ENCODE measurements at regions not wholly inside any gene's neighbourhood (a gene's known extent, or its start where the extent isn't known, plus 50 kb on each side); places are given as distances from the start of the nearest gene placed in this dataset.

GRCh38 chr18:34976123-34976522 is 65.1 kb upstream of the MAPRE2 start (continued):
- TF ChIP-seq TSHZ2 (CRISPR knock-in tag; IDR thresholded peaks at IDR 0.05), result no peak
- TF ChIP-seq ZC3H10 (CRISPR knock-in tag; IDR thresholded peaks at IDR 0.05), result no peak
- TF ChIP-seq TOX (CRISPR knock-in tag; IDR thresholded peaks at IDR 0.05; ENCODE audit: borderline replicate concordance), result no peak

- TF ChIP-seq ZC3H10 (CRISPR knock-in tag; IDR thresholded peaks at IDR 0.05) (no peak), CSRNP3 (CRISPR knock-in tag; IDR thresholded peaks at IDR 0.05) (no peak), TCF4 (CRISPR knock-in tag; IDR thresholded peaks at IDR 0.05; ENCODE audit: borderline replicate concordance) (no peak), TSHZ2 (CRISPR knock-in tag; IDR thresholded peaks at IDR 0.05) (no peak), RARB (CRISPR knock-in tag; IDR thresholded peaks at IDR 0.05) (no peak), PATZ1 (CRISPR knock-in tag; IDR thresholded peaks at IDR 0.05; ENCODE audit: borderline replicate concordance) (no peak), GLIS3 (CRISPR knock-in tag; IDR thresholded peaks at IDR 0.05) (no peak), POU6F1 (CRISPR knock-in tag; IDR thresholded peaks at IDR 0.05; ENCODE audit: borderline replicate concordance, low read depth) (no peak)
- no peak for ATAC-seq
Observed at GRCh38 chr18:34976534-34976898, 64.7 kb upstream of the MAPRE2 start.

GRCh38 chr18:34976899-34977837 is 64.0 kb upstream of the MAPRE2 start:
- TF ChIP-seq CSRNP3 (CRISPR knock-in tag; IDR thresholded peaks at IDR 0.05) (no peak), SNAI2 (CRISPR knock-in tag; IDR thresholded peaks at IDR 0.05) (peak; percentile 97)
- peak; percentile 55 for ATAC-seq

GRCh38 chr18:34977838-34978532 is 63.2 kb upstream of the MAPRE2 start:
- peak; percentile 45 for ATAC-seq
- TF ChIP-seq PATZ1 (CRISPR knock-in tag; IDR thresholded peaks at IDR 0.05; ENCODE audit: borderline replicate concordance) (no peak), RARB (CRISPR knock-in tag; IDR thresholded peaks at IDR 0.05) (no peak), ARNTL (CRISPR knock-in tag; IDR thresholded peaks at IDR 0.05; ENCODE audit: borderline replicate concordance, low read depth) (no peak), TSHZ2 (CRISPR knock-in tag; IDR thresholded peaks at IDR 0.05) (no peak), GLIS3 (CRISPR knock-in tag; IDR thresholded peaks at IDR 0.05) (no peak)

Measured in SK-N-SH treated with all-trans-retinoic acid at 6 μM for 48 hours (cell line).